ENCODE measurements at regions not wholly inside any gene's neighbourhood (a gene's known extent, or its start where the extent isn't known, plus 50 kb on each side); places are given as distances from the start of the nearest gene placed in this dataset.

DNA sequence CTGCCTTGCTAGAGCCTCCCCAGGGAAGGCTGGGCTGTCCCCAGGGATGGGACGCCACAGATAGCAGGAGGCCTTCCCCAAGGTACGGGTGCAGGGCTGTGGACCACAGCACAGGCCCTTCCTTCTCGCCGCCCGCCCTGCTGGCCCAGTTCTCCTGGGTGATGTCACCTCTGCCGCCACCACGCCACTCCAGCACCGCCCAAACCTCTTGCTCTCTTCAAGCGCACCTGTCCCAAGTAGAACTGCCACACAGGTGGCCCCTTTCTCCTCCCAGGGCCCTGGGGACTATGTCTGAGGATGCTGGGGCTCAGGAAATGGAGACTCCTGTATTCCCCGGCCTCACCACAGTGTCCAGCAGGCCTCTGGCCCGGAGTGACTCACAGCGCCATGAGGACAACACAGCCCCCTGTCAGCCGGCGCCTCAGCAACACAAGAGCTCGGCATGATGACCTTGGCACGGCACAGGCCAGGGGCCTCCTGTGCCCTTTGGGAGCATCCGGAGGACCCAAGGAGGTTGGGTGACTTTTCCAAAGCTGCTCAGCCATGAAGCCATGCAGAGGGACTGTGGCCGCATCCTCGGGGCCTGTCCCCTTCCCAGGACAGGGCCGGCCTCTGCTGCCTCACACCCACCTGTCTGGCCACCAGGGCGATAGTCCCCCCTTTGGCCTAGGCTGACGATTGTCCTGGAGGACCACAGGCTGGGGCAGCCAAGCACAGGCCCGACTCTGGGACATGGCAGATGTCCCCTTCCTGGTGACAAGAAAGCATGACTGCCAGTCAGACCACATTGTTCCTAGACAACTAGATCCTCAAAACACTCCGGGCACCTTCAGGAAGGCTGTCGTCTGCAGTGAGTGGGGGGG is 1023.5 kb downstream of the BRD1 start:
- intact Hi-C loops (cut with DNase I), result no loop called here
- no peaks in the 10 kb centered on the region for H3K4me1 ChIP-seq
- WGBS, 4 donors, result 83 to 86% (median 84%) methylated on average over 12 to 25 of the region's 25 CpGs
- peaks cover 0 to 6% (median 0%) of the 10 kb centered on the region in 9 donors for H3K27me3 ChIP-seq
- H3K36me3 ChIP-seq, result no peaks in the 10 kb centered on the region
- DNase-seq (no peak), ATAC-seq (no peak)
- no peak for TF ChIP-seq POLR2A (IDR thresholded peaks at IDR 0.05)
- TF ChIP-seq CTCF (IDR thresholded peaks at IDR 0.05), result no peak
- H3K9me3 ChIP-seq, result no peaks in the 10 kb centered on the region
- no peak overlapping the region for H3K4me3 ChIP-seq
- H3K27ac ChIP-seq, result no peak overlapping the region

DNA sequence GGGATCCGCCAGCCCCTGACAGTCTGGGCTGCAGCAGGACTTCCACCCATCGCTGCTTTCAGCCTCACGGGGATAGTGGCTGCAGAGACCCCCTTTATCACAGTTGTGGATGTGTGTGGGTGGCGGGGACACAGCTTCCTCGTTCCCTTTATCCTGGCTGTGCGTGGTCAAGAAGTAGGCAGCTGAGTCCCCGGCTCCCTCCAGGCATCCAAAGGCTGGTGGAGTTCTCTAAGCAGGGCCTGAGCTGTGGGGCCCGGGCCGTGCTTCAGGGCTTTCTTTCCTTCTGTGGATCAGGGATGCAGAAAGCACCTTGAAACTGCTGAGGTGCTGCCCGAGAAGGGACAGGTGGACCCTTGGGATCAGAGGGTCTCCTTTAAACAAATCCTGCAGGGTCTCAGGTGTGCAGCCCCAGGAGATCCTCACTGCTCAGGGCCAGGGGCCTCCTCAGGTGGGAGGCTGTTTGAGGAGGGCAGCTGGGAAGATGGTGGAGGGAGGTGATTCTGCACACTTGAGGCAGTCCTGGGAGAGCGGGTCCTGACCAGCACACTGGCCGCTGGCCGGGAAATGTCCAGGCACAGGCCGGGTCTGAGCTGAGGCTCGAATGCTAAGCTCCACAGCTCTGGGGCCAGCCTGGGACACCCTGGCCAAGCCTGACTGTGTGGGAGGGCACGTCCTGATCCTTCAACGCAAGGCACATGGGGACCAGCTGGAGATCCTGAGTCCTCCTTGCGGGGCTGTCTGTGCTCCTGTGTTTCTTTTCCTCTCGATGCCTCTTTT is 1024.3 kb downstream of the BRD1 start:
- DNase-seq, result no peak
- peaks cover 0 to 14% (median 0%) of the 10 kb centered on the region in 9 donors for H3K27me3 ChIP-seq
- H3K4me3 ChIP-seq, result no peak overlapping the region
- no peaks in the 10 kb centered on the region for H3K4me1 ChIP-seq
- no peaks in the 10 kb centered on the region for H3K9me3 ChIP-seq
- ATAC-seq, result peak in 3 of 4 donors; percentile 12 to 41 (median 36)
- H3K27ac ChIP-seq, result no peak overlapping the region
- intact Hi-C loops (cut with DNase I), result no loop called here
- no peaks in the 10 kb centered on the region for H3K36me3 ChIP-seq
- 39 to 64% (median 50%) methylated on average over 13 to 19 of the region's 19 CpGs for WGBS, 4 donors
- TF ChIP-seq CTCF (IDR thresholded peaks at IDR 0.05) (no peak), POLR2A (IDR thresholded peaks at IDR 0.05) (no peak)

- H3K27me3 ChIP-seq, result peaks cover 0 to 14% (median 0%) of the 10 kb centered on the region in 9 donors
- no peak overlapping the region for H3K4me3 ChIP-seq
- no peak for DNase-seq
- no peaks in the 10 kb centered on the region for H3K36me3 ChIP-seq
- no peaks in the 10 kb centered on the region for H3K4me1 ChIP-seq
- intact Hi-C loops (cut with DNase I), result no loop called here
- ATAC-seq, result no peak
- no peak for TF ChIP-seq POLR2A (IDR thresholded peaks at IDR 0.05)
- no peak for TF ChIP-seq CTCF (IDR thresholded peaks at IDR 0.05)
- H3K27ac ChIP-seq, result no peak overlapping the region
- H3K9me3 ChIP-seq, result no peaks in the 10 kb centered on the region
- WGBS, 4 donors, result 79 to 97% (median 81%) methylated on average over 7 to 19 of the region's 19 CpGs
Observed at GRCh38 chr22:48802576-48802975, 1025.1 kb downstream of the BRD1 start.

Measured in heart left ventricle (tissue), 16 donors.